ENCODE measurements at regions not wholly inside any gene's neighbourhood (a gene's known extent, or its start where the extent isn't known, plus 50 kb on each side); places are given as distances from the start of the nearest gene placed in this dataset.
"Not testable (repeated sequence)": the region's sequence is repeated elsewhere in the genome, so short reads cannot be mapped to it uniquely, and the experiment has no call there.

- no peak for DNase-seq (ENCODE audit: low spot score)
Measured at GRCh38 chr11:38900211-38900610, 2302.2 kb upstream of the RAG2 start.

GRCh38 chr11:38894201-38894600 is 2296.2 kb upstream of the RAG2 start:
- DNase-seq (ENCODE audit: low spot score) = not testable (repeated sequence)

GRCh38 chr11:38884145-38884865 is 2286.3 kb upstream of the RAG2 start:
- no peak for DNase-seq (ENCODE audit: low spot score)

- no peak for DNase-seq (ENCODE audit: low spot score)
Measured at GRCh38 chr11:38867338-38867737, 2269.3 kb upstream of the RAG2 start.

GRCh38 chr11:38865922-38866321 is 2267.9 kb upstream of the RAG2 start:
- DNase-seq (ENCODE audit: low spot score) = no peak

- no peak for DNase-seq (ENCODE audit: low spot score)
Measured at GRCh38 chr11:38842991-38843390, 2245.0 kb upstream of the RAG2 start.

- no peak for DNase-seq (ENCODE audit: low spot score)
Measured at GRCh38 chr11:38839071-38839470, 2241.0 kb upstream of the RAG2 start.

- no peak for DNase-seq (ENCODE audit: low spot score)
Measured at GRCh38 chr11:38835966-38836365, 2237.9 kb upstream of the RAG2 start.

GRCh38 chr11:38824573-38824972 is 2226.5 kb upstream of the RAG2 start:
- no peak for DNase-seq (ENCODE audit: low spot score)

GRCh38 chr11:38821786-38822185 is 2223.8 kb upstream of the RAG2 start:
- not testable (repeated sequence) for DNase-seq (ENCODE audit: low spot score)

GRCh38 chr11:38819981-38820380 is 2221.9 kb upstream of the RAG2 start:
- no peak for DNase-seq (ENCODE audit: low spot score)

GRCh38 chr11:38818720-38819119 is 2220.7 kb upstream of the RAG2 start:
- DNase-seq (ENCODE audit: low spot score) = no peak

GRCh38 chr11:38814670-38815069 is 2216.6 kb upstream of the RAG2 start:
- no peak for DNase-seq (ENCODE audit: low spot score)

GRCh38 chr11:38809521-38809920 is 2211.5 kb upstream of the RAG2 start:
- DNase-seq (ENCODE audit: low spot score) = no peak

GRCh38 chr11:38796281-38796680 is 2198.2 kb upstream of the RAG2 start:
- DNase-seq (ENCODE audit: low spot score) = no peak

- DNase-seq (ENCODE audit: low spot score) = no peak
Measured at GRCh38 chr11:38795027-38795426, 2197.0 kb upstream of the RAG2 start.

- DNase-seq (ENCODE audit: low spot score) = no peak
Measured at GRCh38 chr11:38791346-38791961, 2193.4 kb upstream of the RAG2 start.

GRCh38 chr11:38788561-38788960 is 2190.5 kb upstream of the RAG2 start:
- no peak for DNase-seq (ENCODE audit: low spot score)

GRCh38 chr11:38784164-38784563 is 2186.1 kb upstream of the RAG2 start:
- DNase-seq (ENCODE audit: low spot score) = no peak

GRCh38 chr11:38766796-38767195 is 2168.8 kb upstream of the RAG2 start:
- no peak for DNase-seq (ENCODE audit: low spot score)

GRCh38 chr11:38759394-38759793 is 2161.4 kb upstream of the RAG2 start:
- DNase-seq (ENCODE audit: low spot score) = no peak

- DNase-seq (ENCODE audit: low spot score) = no peak
Measured at GRCh38 chr11:38756537-38756936, 2158.5 kb upstream of the RAG2 start.

- no peak for DNase-seq (ENCODE audit: low spot score)
Measured at GRCh38 chr11:38751421-38751820, 2153.4 kb upstream of the RAG2 start.
